ENCODE measurements at regions not wholly inside any gene's neighbourhood (a gene's known extent, or its start where the extent isn't known, plus 50 kb on each side); places are given as distances from the start of the nearest gene placed in this dataset.
A peak's percentile ranks its signal among the peaks of the same experiment; 100 is the strongest.
"Not testable (repeated sequence)": the region's sequence is repeated elsewhere in the genome, so short reads cannot be mapped to it uniquely, and the experiment has no call there.

- no peak for DNase-seq
Measured at GRCh38 chr16:76612497-76612896, 335.3 kb downstream of the CNTNAP4 start.

GRCh38 chr16:76614269-76614668 is 337.1 kb downstream of the CNTNAP4 start:
- peak; percentile 28 for DNase-seq

- DNase-seq: no peak
Measured at GRCh38 chr16:76622876-76623275, 345.7 kb downstream of the CNTNAP4 start.

GRCh38 chr16:76634847-76635697 is 357.9 kb downstream of the CNTNAP4 start:
- DNase-seq: no peak

GRCh38 chr16:76639685-76640289 is 362.6 kb downstream of the CNTNAP4 start:
- peak; percentile 44 for DNase-seq

GRCh38 chr16:76650582-76650981 is 373.4 kb downstream of the CNTNAP4 start:
- DNase-seq: peak; percentile 16

- DNase-seq: peak; percentile 89
Measured at GRCh38 chr16:76653390-76654026, 376.3 kb downstream of the CNTNAP4 start.

- no peak for DNase-seq
Measured at GRCh38 chr16:76654088-76654820, 377.1 kb downstream of the CNTNAP4 start.

- no peak for DNase-seq
Measured at GRCh38 chr16:76656994-76657393, 379.8 kb downstream of the CNTNAP4 start.

GRCh38 chr16:76661691-76662235 is 384.6 kb downstream of the CNTNAP4 start:
- no peak for DNase-seq

GRCh38 chr16:76665571-76666275 is 388.5 kb downstream of the CNTNAP4 start:
- DNase-seq: no peak

GRCh38 chr16:76668207-76668725 is 391.1 kb downstream of the CNTNAP4 start:
- DNase-seq: no peak

GRCh38 chr16:76669288-76669687 is 392.1 kb downstream of the CNTNAP4 start:
- DNase-seq: no peak

- no peak for DNase-seq
Measured at GRCh38 chr16:76670125-76670857, 393.1 kb downstream of the CNTNAP4 start.

GRCh38 chr16:76676356-76676755 is 399.2 kb downstream of the CNTNAP4 start:
- no peak for DNase-seq

- no peak for DNase-seq
Measured at GRCh38 chr16:76681296-76681695, 404.1 kb downstream of the CNTNAP4 start.

GRCh38 chr16:76683051-76683450 is 405.9 kb downstream of the CNTNAP4 start:
- no peak for DNase-seq

- DNase-seq: no peak
Measured at GRCh38 chr16:76696876-76697275, 419.7 kb downstream of the CNTNAP4 start.

- no peak for DNase-seq
Measured at GRCh38 chr16:76705892-76706291, 428.7 kb downstream of the CNTNAP4 start.

- no peak for DNase-seq
Measured at GRCh38 chr16:76713191-76713590, 436.0 kb downstream of the CNTNAP4 start.

GRCh38 chr16:76716251-76716650 is 439.1 kb downstream of the CNTNAP4 start:
- not testable (repeated sequence) for DNase-seq
